Hippocampal formation (tissue), 2 donors: ENCODE measurements at regions not wholly inside any gene's neighbourhood (a gene's known extent, or its start where the extent isn't known, plus 50 kb on each side); places are given as distances from the start of the nearest gene placed in this dataset.
A peak's percentile ranks its signal among the peaks of the same experiment; 100 is the strongest.

ENCODE experiments used
- DNase-seq, 2 donors: peaks; one replicate each; lab custom pipeline; 2025; lab: John Stamatoyannopoulos, UW

- DNase-seq = no peak
These were observed 614.3 kb downstream of the ACTL7B start for GRCh38 chr9:108241384-108242073.

DNA sequence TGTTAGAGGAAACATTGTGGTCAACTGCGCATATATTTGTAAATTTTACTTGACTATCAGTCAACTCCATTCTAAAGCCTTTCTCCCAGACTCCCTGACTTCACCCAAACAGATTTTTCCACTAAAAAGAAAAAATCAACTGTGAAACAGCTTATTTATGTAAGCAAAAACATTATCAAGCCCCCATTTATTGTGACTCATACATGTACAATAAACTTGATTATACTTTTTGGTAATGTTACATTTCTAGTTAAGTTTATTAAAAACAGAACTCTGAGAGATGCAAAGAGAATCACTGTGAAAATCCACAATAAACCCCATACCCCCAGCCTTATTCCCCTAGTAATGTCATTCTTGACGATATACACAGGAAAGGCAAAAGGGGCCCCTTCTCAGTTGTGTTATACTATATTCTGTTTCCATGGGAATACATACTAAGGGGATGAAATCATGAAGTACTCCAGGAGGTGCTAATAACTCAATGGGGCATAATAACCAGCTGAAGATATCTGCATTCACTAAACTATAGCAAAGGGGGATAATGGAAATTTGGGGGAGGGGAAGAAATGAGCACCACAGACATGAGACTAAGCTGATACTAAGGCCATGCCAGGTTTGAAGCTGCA is 616.0 kb downstream of the ACTL7B start:
- DNase-seq = no peak

- no peak for DNase-seq
These were observed 620.2 kb downstream of the ACTL7B start for GRCh38 chr9:108235609-108236008.

GRCh38 chr9:108234811-108235210 is 621.0 kb downstream of the ACTL7B start:
- DNase-seq = no peak

- no peak for DNase-seq
These were observed 630.5 kb downstream of the ACTL7B start for GRCh38 chr9:108225149-108225800.

DNA sequence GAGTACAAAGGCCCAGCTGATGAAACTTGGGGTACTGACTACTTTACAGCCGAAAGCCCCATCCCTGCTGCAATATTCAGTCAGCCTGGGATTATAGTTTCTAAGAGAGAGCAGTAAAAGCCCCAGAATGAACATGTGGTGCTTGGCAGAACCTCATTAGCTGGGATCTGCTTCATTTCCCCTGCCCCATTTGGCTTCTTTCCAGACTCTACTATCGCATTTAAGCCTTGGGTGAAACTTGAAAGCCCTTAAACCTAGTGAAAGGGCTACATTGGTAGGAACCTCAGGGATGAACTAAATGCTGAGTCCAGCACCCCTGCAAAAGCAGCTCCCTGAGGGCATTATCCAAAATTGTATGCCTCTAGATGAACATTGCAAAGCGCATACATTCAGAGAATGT is 631.1 kb downstream of the ACTL7B start:
- DNase-seq = no peak

DNA sequence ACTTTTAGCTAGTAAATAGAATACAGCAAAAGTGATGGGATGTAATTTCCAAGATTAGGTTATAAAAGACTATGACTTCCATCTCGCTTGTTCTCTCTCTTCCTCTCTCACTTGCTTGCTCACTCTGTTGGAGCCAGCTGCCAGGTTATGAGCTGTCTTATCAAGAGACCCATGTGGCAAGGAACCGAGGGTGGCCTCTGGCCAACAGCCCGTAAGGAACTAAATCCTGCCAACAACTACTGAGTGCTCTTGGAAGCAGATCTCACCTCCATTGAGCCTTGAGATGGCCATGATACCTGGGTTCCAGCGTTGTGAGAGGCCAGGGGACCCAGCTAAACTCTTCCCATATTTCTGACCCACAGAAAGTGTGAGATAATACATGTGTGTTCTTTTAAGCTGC is 636.1 kb downstream of the ACTL7B start:
- DNase-seq = no peak

DNA sequence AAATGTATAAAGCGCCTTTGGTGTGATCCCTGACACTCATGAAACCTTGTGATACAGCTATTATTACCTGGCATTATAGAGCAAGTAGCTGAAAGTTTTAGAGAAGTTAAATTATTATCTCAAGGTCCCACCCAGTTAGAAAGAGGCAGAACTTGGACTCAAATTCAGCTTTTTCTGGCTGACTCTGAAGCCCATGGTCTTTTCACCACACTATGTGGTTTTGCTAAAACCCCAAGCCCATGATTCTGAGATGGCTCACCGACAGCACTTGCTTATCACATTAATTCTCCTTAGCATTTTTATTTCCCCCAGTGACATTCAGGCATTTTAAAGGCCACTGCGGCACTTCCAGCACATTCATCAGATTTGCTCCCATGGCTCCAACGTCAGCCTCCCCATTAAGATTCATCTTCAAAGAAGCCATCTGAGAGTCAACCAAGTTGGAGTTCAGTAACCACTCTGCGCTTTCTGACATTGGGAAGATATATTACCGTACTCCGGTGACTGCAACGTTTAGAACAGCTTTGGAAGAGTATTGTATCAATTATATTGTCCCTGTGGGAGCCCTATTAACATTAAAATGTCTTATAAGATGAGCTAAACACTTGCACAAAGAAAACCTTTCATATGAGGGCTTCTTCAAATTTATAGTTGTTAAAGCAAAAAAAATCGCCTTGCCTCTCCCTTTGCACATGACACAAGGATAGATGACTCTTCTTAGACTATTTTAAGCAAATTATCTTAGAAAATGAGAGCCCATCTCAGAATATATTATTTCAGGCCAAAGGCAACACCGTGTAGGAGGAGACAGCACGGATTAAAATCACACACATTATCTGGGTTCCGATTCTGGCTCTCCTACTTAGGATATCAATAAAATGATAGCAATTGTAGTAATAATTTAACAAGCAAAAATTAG is 638.1 kb downstream of the ACTL7B start:
- DNase-seq = no peak

DNA sequence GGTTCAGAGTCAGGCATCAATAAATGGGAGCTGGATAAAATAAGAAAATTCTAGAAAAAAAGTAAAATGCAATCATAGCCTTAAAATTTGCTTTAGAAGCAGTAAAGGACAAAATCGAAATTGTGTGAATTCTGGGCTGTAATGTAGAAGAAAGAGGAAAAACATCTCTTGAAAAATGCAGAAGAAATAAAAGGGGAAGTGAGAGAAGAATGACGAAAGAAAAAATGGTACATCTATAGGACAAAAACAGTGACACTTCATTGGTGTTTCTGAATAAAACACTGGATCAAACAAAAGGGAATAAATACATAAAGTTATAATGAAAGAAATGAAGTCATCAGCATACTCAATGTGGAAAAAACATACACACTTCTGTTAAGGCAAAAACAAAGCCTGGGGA is 642.3 kb downstream of the ACTL7B start:
- no peak for DNase-seq

DNA sequence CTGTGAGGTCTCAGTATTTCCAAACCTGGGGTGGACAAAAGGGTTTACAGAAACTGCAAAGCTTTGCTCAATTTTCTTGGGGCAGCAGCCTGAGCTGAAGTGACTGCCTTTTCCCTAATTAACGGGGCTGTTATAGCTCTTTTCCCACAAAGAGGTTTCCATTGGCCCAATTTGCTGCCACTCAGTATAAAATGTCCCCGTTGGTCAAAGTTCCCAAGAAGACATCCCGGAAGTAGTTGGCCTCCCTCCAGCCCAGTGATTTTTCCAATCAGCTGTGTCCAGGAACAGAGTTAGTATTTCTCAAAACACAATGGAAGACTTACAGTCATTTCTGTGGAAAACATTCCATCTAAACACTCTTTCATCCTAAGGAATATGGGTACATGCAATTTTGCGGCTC is 643.6 kb downstream of the ACTL7B start:
- no peak for DNase-seq

- DNase-seq = no peak
These were observed 644.3 kb downstream of the ACTL7B start for GRCh38 chr9:108211411-108211955.

DNA sequence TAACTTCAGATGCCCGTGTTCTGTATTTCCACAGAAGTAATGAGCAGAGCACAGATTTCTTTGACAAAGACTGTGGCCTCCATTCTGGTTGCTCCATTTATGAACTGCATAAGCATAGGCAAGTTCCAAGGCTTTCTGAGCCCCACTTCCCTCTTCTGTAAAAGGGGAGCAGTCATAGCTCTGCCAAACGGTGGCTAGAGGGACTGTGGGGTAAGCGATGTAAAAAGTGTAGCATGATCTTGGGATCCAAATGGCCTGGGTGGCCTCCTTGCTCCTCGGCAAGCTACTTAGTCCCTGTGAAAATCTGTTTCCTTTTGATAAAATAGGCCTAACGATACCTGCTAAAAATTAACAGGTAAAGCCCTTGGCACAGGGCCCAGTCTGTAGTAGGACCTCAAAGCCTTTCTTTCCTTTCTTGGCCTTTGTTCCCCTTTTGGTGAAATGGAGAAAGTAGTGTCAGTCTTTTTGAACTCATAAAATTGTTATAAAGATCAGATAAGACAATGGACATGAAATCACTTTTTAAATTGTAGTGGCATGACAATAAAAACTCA is 646.6 kb downstream of the ACTL7B start:
- no peak for DNase-seq

- peak in 1 of 2 donors; percentile 59 for DNase-seq
These were observed 648.1 kb downstream of the ACTL7B start for GRCh38 chr9:108207561-108208165.

DNA sequence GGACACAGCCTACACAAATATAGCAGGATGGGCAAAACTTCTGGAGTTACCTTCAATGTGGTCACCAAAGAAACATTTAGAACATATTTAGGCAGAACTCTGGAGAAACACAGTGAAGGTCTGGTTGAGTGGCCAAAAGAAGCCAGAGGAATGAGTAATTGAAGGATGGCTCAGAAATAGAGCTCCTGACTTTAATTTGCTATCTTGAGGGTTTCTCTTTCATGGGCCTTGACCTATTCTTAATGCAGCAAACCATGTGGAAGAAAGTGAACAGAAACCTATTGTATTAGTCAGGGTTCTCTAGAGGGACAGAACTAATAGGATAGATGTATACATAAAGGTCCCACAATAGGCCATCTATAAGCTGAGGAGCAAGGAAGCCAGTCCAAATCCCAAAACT is 650.5 kb downstream of the ACTL7B start:
- no peak for DNase-seq

GRCh38 chr9:108197899-108198298 is 657.9 kb downstream of the ACTL7B start:
- DNase-seq = no peak

DNA sequence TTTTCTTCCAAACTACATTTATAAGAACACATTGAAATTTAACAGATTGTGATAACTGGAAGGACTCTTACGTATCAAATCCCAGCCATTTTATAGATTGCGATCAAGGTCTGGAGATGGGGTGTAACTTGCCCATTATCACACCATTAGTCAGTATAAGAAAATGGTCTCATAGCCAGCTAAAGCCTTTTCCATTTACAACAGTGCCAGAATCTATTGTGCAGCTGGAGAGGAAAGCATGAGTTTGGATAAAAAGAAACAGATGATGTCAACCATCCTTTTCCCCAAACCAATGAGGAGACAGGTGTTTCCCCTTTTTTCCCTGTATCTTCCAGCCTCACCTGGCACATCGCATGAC is 658.8 kb downstream of the ACTL7B start:
- no peak for DNase-seq

DNA sequence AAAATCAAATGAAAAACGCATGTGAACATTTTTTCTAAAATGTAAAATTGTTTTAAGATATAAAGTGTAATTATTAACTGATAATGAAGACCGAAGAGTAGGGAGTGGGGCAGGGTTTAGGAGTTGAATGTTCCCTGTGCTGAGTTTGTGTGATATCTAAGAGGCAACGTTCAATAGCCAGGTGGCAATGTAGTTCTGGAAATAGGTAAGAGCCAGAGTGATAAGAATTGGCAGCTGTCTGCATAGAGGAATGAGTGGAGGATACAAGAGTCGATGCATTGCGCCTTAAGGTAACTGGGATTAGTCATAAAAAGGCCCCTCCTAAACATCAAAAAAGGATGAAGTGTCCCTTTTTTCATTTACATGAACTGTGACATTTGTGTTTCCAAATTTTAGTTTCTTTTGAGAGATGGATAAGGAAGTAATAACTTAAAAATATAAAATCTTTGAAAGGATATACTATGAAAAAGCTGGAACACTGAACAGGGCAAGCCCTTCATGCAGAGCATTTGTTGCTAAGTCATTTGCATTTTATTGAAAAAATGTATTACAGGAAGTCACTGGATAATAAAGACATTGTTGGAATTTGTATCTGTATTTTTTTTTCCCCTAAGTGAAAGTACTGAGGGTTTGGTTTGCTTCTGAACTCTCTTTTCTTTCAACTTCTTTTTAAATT is 659.3 kb downstream of the ACTL7B start:
- no peak for DNase-seq

GRCh38 chr9:108194154-108194553 is 661.6 kb downstream of the ACTL7B start:
- no peak for DNase-seq

- no peak for DNase-seq
These were observed 662.6 kb downstream of the ACTL7B start for GRCh38 chr9:108193026-108193710.

GRCh38 chr9:108191065-108191464 is 664.7 kb downstream of the ACTL7B start:
- DNase-seq = no peak
